CD4-positive, alpha-beta memory T cell (primary cell): ENCODE measurements at regions not wholly inside any gene's neighbourhood (a gene's known extent, or its start where the extent isn't known, plus 50 kb on each side); places are given as distances from the start of the nearest gene placed in this dataset.

Source experiments
- CTCF ChIA-PET: fragments of 350-600 bp; sonication (Branson Sonifier 250); formaldehyde crosslinking; loops from one replicate; lab custom pipeline; 2021; ENCODE audit warnings: inconsistent platforms; ENCODE audit not compliant: partially characterized antibody; lab: Charles Lee
- POLR2A ChIA-PET: fragments of 350-600 bp; sonication (Branson Sonifier 250); formaldehyde crosslinking; loops from one replicate; lab custom pipeline; 2021; ENCODE audit not compliant: partially characterized antibody; lab: Charles Lee
- DNase-seq, 5 donors: peaks; one replicate each; pipeline versions ENCODE4 v3.0.0 to v3.0.0-alpha.2; 2020 to 2022; ENCODE audit warnings: mixed read lengths in 1 of 5
- H3K27ac ChIP-seq: one replicate; pipeline ENCODE4 v1.7.0; 2013; ENCODE audit warnings: low read depth, low read length
- H3K27me3 ChIP-seq: 2 replicates; pipeline ENCODE4 v1.7.0; 2013; ENCODE audit warnings: mild to moderate bottlenecking, low read length, moderate library complexity; ENCODE audit not compliant: insufficient read depth
- H3K36me3 ChIP-seq: 2 replicates; pipeline ENCODE4 v1.7.0; 2013; ENCODE audit warnings: mild to moderate bottlenecking, low read length, moderate library complexity; ENCODE audit not compliant: insufficient read depth
- H3K4me1 ChIP-seq: 2 replicates; pipeline ENCODE4 v1.7.0; 2013; ENCODE audit warnings: mild to moderate bottlenecking, low read length, moderate library complexity; ENCODE audit not compliant: insufficient read depth
- H3K4me3 ChIP-seq, 2 donors: one replicate each; pipeline ENCODE4 v1.7.0; 2013; ENCODE audit warnings: low read length in 2 of 2, mild to moderate bottlenecking in 1 of 2
- H3K9me3 ChIP-seq, 2 donors: one replicate each; pipeline ENCODE4 v1.7.0; 2013; ENCODE audit warnings: low read length in 2 of 2, control low read depth in 1 of 2; ENCODE audit not compliant: control insufficient read depth in 1 of 2
- H3K27ac Mint-ChIP-seq, 7 donors: one replicate each; pipeline ENCODE4 v1.8.0; 2020 to 2021; ENCODE audit warnings: mixed read lengths in 7 of 7, mild to moderate bottlenecking in 6 of 7, inconsistent platforms in 3 of 7, moderate library complexity in 3 of 7
- H3K27me3 Mint-ChIP-seq, 2 donors: one replicate each; pipeline ENCODE4 v1.8.0; 2020 to 2021; ENCODE audit warnings: mixed read lengths in 2 of 2
- H3K36me3 Mint-ChIP-seq, 2 donors: one replicate each; pipeline ENCODE4 v1.8.0; 2020 to 2021; ENCODE audit warnings: mixed read lengths in 2 of 2, inconsistent platforms in 1 of 2, mild to moderate bottlenecking in 1 of 2
- H3K4me1 Mint-ChIP-seq, 4 donors: one replicate each; pipeline ENCODE4 v1.8.0; 2020 to 2021; ENCODE audit warnings: mixed read lengths in 4 of 4, mild to moderate bottlenecking in 1 of 4
- H3K4me3 Mint-ChIP-seq, 8 donors: one replicate each; pipeline ENCODE4 v1.8.0; 2020 to 2021; ENCODE audit warnings: mixed read lengths in 8 of 8, mild to moderate bottlenecking in 7 of 8, moderate library complexity in 6 of 8, inconsistent platforms in 3 of 8
- H3K9me3 Mint-ChIP-seq, 8 donors: one replicate each; pipeline ENCODE4 v1.8.0; 2020 to 2021; ENCODE audit warnings: mixed read lengths in 8 of 8, mild to moderate bottlenecking in 5 of 8, inconsistent platforms in 3 of 8, moderate library complexity in 1 of 8
- intact Hi-C: fragments of 100-400 bp; cut with micrococcal nuclease; formaldehyde crosslinking; loops from one replicate; pipeline ENCODE4 v1.15.1; 2023

DNA sequence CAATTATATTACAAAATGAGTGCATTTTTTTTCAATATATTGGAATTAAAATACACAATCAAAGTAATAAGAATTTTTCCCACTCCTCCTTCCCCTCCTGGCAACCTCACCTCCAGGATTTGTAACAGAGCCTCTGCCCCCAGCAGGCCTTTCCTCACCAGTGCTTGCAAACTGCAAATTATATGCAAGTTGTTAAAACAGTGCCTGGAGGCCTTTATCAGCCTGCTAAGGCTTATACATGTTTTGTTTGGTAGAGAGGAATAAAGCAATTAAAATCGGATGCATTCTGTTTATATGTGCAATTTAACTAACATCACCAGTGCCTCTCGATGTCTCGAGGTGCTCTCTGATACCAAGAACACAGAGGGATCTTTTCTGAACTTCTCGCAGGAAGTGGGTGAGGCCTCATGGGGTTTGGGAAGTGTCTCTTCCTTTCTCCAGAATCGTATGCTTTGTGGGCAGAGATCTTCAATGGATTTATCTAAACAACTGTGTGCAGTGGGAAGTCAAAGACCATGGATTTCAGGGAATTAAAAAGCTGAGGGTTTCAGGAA is 186.8 kb downstream of the CDH26 start:
- no peaks in the 10 kb centered on the region for H3K27me3 ChIP-seq
- Mint-ChIP-seq H3K9me3 (peaks cover 0 to 4% (median 0%) of the 10 kb centered on the region in 8 donors), H3K4me1 (no peaks in the 10 kb centered on the region), H3K4me3 (no peak overlapping the region), H3K27me3 (peaks cover 1 to 3% of the 10 kb centered on the region in 2 donors), H3K36me3 (peaks cover 0 to 4% of the 10 kb centered on the region in 2 donors), H3K27ac (no peak overlapping the region)
- ChIA-PET CTCF (no interaction called here), POLR2A (no interaction called here)
- no peaks in the 10 kb centered on the region for H3K36me3 ChIP-seq
- no peak overlapping the region for H3K4me3 ChIP-seq
- intact Hi-C loops, result no loop called here
- DNase-seq, result no peak
- H3K4me1 ChIP-seq, result no peaks in the 10 kb centered on the region
- H3K27ac ChIP-seq, result no peak overlapping the region
- H3K9me3 ChIP-seq, result no peaks in the 10 kb centered on the region

DNA sequence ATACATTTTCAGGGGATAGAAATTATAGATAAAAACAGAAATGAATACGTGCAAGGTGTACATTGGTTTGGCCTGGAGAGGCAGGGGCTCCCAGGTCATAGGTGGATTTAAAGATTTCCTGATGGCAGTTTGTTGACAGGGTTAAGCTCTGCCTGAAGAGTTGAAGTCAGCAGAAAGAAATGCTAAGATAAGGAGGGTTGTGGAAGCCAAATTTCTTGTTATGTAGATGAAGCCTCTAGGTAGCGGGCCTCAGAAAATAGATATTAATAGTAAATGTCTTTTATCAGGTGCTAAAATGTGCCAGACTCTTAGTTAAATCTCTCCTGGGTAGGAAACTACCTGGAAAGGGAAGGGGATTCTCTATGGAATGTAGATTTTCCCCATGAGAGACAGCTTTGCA is 188.8 kb downstream of the CDH26 start:
- no peaks in the 10 kb centered on the region for H3K4me1 ChIP-seq
- intact Hi-C loops, result no loop called here
- Mint-ChIP-seq H3K27ac (no peak overlapping the region), H3K36me3 (peaks cover 0 to 4% of the 10 kb centered on the region in 2 donors), H3K27me3 (peaks cover 1 to 3% of the 10 kb centered on the region in 2 donors), H3K4me1 (no peaks in the 10 kb centered on the region), H3K9me3 (peaks cover 0 to 4% (median 0%) of the 10 kb centered on the region in 8 donors), H3K4me3 (no peak overlapping the region)
- H3K27ac ChIP-seq, result no peak overlapping the region
- ChIA-PET POLR2A (no interaction called here), CTCF (interaction anchor here (1.2 kb wide), 1 partner anchor 9 kb away, joined by 3 read pairs; no protein-coding TSS in a partner anchor)
- no peaks in the 10 kb centered on the region for H3K36me3 ChIP-seq
- H3K4me3 ChIP-seq, result no peak overlapping the region
- H3K27me3 ChIP-seq, result no peaks in the 10 kb centered on the region
- no peak for DNase-seq
- no peaks in the 10 kb centered on the region for H3K9me3 ChIP-seq

DNA sequence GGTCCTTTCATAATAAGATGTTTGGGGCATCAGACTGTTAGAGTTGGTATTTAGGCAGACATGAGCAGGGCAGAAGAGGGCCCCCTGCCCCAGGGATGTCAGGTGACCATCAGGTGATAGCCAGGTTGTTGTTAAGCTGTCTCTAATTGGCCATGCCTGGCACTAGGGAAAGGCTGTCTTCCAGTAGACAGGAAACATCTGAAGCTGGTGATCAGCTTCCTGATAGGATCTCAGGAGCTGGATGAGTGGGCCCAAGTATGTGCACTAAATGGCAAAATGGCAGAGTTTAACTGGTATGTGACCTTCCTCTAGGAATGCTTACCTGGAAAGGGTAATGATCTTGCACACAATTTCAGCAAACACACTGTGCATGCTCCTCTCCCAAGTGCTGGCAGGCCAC is 190.7 kb downstream of the CDH26 start:
- H3K4me1 ChIP-seq, result no peaks in the 10 kb centered on the region
- no peaks in the 10 kb centered on the region for H3K36me3 ChIP-seq
- intact Hi-C loops, result no loop called here
- H3K9me3 ChIP-seq, result no peaks in the 10 kb centered on the region
- H3K27ac Mint-ChIP-seq, result no peak overlapping the region
- ChIA-PET CTCF (interaction anchor here (1.2 kb wide), 1 partner anchor 11 kb away, joined by 4 read pairs; no protein-coding TSS in a partner anchor), POLR2A (no interaction called here)
- H3K4me1 Mint-ChIP-seq, result no peaks in the 10 kb centered on the region
- no peak overlapping the region for H3K4me3 Mint-ChIP-seq
- no peak overlapping the region for H3K27ac ChIP-seq
- peaks cover 1 to 3% of the 10 kb centered on the region in 2 donors for H3K27me3 Mint-ChIP-seq
- no peak overlapping the region for H3K4me3 ChIP-seq
- no peak for DNase-seq
- peaks cover 0 to 4% (median 0%) of the 10 kb centered on the region in 8 donors for H3K9me3 Mint-ChIP-seq
- H3K27me3 ChIP-seq, result no peaks in the 10 kb centered on the region
- H3K36me3 Mint-ChIP-seq, result peaks cover 0 to 4% of the 10 kb centered on the region in 2 donors

DNA sequence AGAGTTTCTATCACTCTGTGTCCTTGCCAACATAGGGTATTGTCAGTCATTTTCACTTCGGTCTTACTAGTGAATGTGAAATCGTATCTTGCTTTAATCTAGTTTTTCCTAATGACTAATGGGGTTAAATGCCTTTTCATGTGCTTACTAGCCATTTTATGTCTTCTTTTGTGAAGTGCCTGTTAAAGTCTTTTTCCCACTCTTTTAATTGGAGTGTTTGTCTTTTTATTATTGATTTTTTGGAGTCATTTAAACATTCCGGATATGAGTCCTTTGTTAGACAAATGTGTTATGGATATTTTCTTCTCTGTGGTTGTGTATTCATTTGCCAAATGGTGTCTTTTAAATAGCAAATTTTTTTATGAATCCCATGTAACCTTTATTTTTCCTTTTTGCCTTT is 194.6 kb downstream of the CDH26 start:
- CTCF ChIA-PET, result no interaction called here
- no peak overlapping the region for H3K4me3 Mint-ChIP-seq

DNA sequence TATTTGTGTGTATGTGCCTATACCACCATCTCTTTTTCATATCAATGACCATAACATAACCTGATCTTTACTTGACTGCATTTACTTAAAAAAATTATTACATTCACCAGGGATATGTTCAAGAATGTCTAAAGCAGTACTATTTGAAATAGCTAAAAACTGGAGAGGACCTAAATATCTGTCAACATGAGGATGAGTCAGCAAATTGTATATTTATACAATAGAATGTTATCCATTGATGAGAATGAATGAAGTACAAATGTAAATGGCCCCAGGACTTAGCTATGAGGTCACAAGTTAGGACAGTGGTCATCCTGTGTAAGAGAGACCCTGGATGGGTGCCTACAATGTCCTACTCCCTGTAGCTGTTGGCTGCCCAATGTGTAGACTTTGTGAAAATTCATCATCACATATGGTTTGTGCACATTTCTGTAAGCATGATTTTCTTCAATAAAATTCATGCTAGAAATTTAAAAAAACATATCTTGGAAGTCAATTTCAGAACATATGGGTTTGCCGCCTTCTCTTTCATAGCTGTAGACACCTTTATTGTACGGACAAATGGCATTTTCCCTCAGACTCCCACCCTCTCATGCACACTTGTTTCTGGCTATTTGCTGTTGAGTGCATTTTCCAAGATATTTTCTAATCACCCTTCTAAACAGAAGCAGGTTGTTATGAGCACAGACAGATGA is 202.4 kb downstream of the CDH26 start:
- no peaks in the 10 kb centered on the region for H3K4me1 ChIP-seq
- ChIA-PET POLR2A (no interaction called here), CTCF (no interaction called here)
- DNase-seq, result no peak
- H3K36me3 ChIP-seq, result no peaks in the 10 kb centered on the region
- intact Hi-C loops, result no loop called here
- no peak overlapping the region for H3K27ac ChIP-seq
- H3K4me3 Mint-ChIP-seq, result no peak overlapping the region
- peaks cover 4 to 8% of the 10 kb centered on the region in 2 donors for H3K27me3 Mint-ChIP-seq
- H3K4me1 Mint-ChIP-seq, result no peaks in the 10 kb centered on the region
- peaks cover 0 to 16% (median 7%) of the 10 kb centered on the region in 8 donors for H3K9me3 Mint-ChIP-seq
- peaks cover 0 to 10% of the 10 kb centered on the region in 2 donors for H3K36me3 Mint-ChIP-seq
- H3K27me3 ChIP-seq, result no peaks in the 10 kb centered on the region
- no peaks in the 10 kb centered on the region for H3K9me3 ChIP-seq
- H3K4me3 ChIP-seq, result no peak overlapping the region
- no peak overlapping the region for H3K27ac Mint-ChIP-seq

More for the DNA sequence above, 194.6 kb downstream of the CDH26 start:
- no peaks in the 10 kb centered on the region for H3K36me3 ChIP-seq
- intact Hi-C loops, result no loop called here
- H3K27ac ChIP-seq, result no peak overlapping the region
- Mint-ChIP-seq H3K9me3 (peaks cover 0 to 12% (median 4%) of the 10 kb centered on the region in 8 donors), H3K27ac (no peak overlapping the region), H3K27me3 (peaks cover 0 to 3% of the 10 kb centered on the region in 2 donors), H3K4me1 (no peaks in the 10 kb centered on the region), H3K36me3 (peaks cover 0 to 10% of the 10 kb centered on the region in 2 donors)
- H3K4me1 ChIP-seq, result no peaks in the 10 kb centered on the region
- no peak overlapping the region for H3K4me3 ChIP-seq
- no peaks in the 10 kb centered on the region for H3K9me3 ChIP-seq
- no peak for DNase-seq
- H3K27me3 ChIP-seq, result no peaks in the 10 kb centered on the region
- POLR2A ChIA-PET, result no interaction called here

DNA sequence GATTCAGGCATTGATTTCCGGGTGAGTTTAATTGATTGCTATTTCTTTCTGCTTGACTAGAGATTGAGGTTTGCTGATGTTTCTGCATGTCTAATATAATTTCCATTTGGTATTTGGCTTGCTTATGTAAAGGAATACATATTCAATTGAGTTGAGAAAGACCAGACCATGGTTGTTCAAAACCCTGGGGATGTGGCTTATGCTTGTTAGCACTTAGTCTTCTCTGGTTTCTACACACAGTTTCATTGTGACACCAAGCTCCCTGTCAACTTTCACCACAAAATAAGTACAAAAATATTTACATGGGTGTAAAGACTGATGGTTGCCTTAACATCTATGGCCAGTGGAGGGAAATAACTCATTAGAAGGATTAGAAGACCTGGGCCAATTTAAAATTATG is 209.6 kb downstream of the CDH26 start:
- POLR2A ChIA-PET, result no interaction called here
- no peaks in the 10 kb centered on the region for H3K27me3 ChIP-seq
- no peaks in the 10 kb centered on the region for H3K4me1 ChIP-seq
- CTCF ChIA-PET, result no interaction called here
- intact Hi-C loops, result no loop called here
- no peak overlapping the region for H3K27ac Mint-ChIP-seq
- no peak overlapping the region for H3K4me3 ChIP-seq
- no peaks in the 10 kb centered on the region for H3K36me3 Mint-ChIP-seq
- DNase-seq, result no peak
- no peaks in the 10 kb centered on the region for H3K27me3 Mint-ChIP-seq
- H3K27ac ChIP-seq, result no peak overlapping the region
- no peaks in the 10 kb centered on the region for H3K9me3 Mint-ChIP-seq
- no peaks in the 10 kb centered on the region for H3K36me3 ChIP-seq
- H3K4me1 Mint-ChIP-seq, result no peaks in the 10 kb centered on the region
- no peaks in the 10 kb centered on the region for H3K9me3 ChIP-seq
- no peak overlapping the region for H3K4me3 Mint-ChIP-seq

DNA sequence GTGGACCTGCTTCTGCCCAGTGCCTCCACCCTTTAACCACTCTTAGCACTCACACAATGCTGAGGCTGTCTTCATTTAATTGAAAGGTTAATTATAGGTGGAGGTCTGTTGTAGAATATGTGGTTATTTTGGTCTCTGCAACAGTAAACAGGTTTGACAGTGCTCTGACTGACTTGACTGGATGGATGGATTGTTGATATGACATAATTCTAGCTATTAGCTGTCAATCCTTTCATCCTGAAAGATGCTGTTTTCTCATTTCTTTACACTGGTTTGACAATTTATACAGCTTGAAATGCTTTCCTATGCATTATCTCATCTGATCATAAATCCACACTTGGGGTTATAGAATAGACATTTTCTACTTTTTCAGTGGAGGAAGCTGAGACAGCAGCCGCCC is 210.7 kb downstream of the CDH26 start:
- H3K27me3 ChIP-seq, result no peaks in the 10 kb centered on the region
- H3K36me3 Mint-ChIP-seq, result no peaks in the 10 kb centered on the region
- no peak overlapping the region for H3K4me3 ChIP-seq
- no peaks in the 10 kb centered on the region for H3K4me1 Mint-ChIP-seq
- CTCF ChIA-PET, result no interaction called here
- H3K36me3 ChIP-seq, result no peaks in the 10 kb centered on the region
- no peak overlapping the region for H3K27ac Mint-ChIP-seq
- peaks cover 0 to 2% of the 10 kb centered on the region in 2 donors for H3K27me3 Mint-ChIP-seq
- intact Hi-C loops, result no loop called here
- no peaks in the 10 kb centered on the region for H3K9me3 Mint-ChIP-seq
- no peak overlapping the region for H3K27ac ChIP-seq
- POLR2A ChIA-PET, result no interaction called here
- H3K9me3 ChIP-seq, result no peaks in the 10 kb centered on the region
- DNase-seq, result no peak
- H3K4me1 ChIP-seq, result no peaks in the 10 kb centered on the region
- H3K4me3 Mint-ChIP-seq, result no peak overlapping the region
